HG02571 (cell line): ENCODE measurements at regions not wholly inside any gene's neighbourhood (a gene's known extent, or its start where the extent isn't known, plus 50 kb on each side); places are given as distances from the start of the nearest gene placed in this dataset.
"Not testable (repeated sequence)": the region's sequence is repeated elsewhere in the genome, so short reads cannot be mapped to it uniquely, and the experiment has no call there.

Experiments used
- ATAC-seq: cut with Tn5 transposase; IDR thresholded peaks from one replicate; pipeline ENCODE4 v1.9.1; 2021; ENCODE audit warnings: mild to moderate bottlenecking, moderate library complexity; ENCODE audit not compliant: unreplicated experiment

DNA sequence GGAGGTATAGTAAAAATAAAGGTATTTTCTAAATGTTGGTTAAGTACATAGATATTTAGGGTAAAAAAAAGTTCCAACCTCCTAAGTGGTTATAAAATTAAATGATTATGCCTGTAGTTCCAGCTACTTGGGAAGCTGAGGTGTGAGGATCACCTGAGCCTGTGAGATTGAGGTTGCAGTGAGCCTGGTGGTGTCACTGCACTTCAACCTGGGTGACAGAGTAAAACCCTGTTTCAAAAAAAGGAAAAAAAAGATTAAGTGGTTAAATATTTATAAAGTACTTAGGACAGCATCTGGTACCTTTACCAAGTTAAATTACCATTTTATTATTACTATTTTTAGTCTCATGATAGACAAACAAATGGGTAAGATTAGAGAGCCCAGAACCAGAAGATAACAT lies 1801.0 kb downstream of the C4orf33 start:
- ATAC-seq, result no peak

DNA sequence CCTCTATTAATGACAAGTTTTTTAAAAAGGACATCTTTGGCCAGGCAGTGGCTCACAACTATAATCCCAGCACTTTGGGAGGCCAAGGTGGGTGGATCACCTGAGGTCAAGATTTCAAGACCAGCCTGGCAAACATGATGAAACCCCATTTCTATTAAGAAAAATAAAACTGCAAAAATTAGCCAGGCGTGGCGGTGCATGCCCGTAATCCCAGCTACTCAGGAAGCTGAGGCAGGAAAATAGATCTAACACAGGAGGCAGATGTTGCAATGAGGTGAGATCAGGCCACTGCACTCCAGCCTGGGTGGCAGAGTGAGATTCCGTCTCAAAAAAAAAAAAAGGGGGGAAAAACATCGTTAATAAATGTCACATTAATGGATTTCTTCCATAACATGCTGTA lies 1805.4 kb downstream of the C4orf33 start:
- ATAC-seq, result no peak

DNA sequence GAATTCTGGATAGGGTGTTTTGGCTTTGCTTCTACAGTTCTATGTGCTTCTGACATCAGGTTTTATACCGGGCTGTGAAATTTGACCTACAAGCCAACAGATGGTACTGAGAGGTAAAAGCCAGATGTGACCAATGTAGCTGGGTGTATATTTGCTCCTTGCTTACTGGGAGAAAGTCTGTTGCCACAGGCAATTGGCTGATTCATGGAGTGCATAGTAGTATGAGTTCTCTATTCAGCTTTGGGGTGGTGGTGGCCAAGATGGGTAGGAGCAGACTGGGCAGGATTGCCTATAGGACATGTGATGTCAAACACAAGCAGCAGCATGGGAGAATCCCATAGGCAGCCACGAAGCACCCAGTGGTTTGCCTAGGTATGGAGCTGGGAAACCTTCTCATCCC lies 1827.0 kb downstream of the C4orf33 start:
- no peak for ATAC-seq

DNA sequence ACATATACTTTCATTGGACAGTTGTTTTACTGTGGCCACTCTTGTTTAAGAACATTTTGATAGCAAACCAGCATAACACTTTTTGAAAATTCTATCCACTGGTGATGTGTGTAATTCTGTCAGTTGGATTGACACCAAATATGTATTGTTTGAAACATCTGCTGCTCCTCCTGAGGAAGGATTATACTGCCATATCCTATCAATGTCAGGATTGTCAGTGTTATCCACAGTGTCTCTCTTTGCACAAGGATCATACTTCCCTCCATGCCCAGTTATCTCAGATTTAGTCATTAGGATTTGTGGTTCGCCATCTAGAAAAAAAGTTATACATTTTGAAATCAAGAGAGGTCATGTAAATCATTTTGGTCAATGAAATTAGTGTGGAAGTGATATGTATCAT lies 1859.6 kb downstream of the C4orf33 start:
- ATAC-seq, result no peak

DNA sequence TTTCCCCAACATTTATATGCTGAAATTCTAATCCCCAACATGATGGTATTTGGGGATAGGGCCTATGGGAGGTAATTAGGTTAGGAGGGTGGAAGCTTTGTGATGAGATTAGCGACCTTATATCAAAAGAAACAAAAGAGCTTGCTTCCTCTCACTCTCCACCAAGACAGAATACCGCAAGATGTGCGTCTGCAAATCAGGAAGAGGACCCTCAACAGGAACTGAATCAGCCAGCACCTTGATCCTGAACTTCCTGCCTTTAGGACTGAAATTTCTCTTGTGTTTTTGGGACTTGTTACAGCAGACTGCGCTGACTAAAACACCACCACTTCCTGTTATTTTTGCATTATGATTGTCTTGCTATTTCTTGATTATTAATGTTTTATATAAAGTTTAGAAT lies 1889.4 kb downstream of the C4orf33 start:
- ATAC-seq, result no peak

DNA sequence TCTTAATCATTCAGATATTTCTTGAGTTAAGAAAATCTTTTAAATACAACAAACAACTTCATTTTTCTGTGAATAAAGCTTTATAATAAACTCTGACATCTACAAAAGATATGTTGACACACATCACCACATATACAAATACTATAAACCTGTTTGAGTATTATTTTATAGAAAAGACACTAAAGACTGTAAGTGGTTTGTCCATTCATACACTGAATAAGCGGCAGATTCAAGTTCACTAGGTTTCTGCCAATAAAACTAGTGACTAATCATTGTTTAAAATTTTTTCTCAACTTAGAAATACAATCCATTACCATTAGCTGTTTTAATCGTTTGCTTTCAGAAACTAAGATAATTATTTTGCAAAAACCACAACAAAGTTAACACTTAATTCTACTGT lies 1900.0 kb downstream of the C4orf33 start:
- no peak for ATAC-seq

DNA sequence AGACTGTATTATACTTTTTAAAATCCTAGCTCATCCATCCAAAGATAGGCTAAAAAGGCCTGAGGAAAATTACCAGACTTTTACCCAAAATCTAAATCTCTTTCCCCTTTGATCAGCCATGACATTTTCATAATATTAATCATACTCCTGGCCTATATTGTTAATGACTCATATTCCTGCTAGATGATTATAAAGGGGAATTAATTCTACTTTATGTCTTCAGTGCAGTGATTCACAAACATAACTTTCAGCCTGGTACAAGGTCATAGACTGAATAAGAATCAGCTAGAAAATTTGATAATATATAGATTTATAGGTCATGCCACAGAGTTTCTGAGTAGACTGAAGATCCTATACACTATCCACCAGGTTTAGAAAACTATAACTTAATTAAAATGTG lies 1905.4 kb downstream of the C4orf33 start:
- no peak for ATAC-seq

DNA sequence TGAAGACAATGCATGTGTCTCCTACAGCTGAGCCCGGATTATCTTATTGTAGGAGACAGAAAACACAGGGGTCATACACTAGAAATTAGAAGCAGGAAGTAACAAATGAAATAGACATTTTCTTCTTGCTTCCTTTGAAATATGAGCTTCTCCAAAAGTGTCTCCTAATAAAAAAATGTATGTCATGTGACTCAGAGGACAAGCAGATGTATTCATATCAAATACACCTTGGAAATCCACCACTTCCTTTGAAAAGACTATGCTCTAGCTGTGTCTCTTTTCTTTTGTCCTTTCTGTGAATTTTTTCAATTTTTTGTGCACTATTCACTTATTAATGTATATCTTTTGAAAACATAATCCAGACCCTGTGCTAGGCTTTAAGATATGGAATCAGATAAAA lies 1906.2 kb downstream of the C4orf33 start:
- no peak for ATAC-seq

DNA sequence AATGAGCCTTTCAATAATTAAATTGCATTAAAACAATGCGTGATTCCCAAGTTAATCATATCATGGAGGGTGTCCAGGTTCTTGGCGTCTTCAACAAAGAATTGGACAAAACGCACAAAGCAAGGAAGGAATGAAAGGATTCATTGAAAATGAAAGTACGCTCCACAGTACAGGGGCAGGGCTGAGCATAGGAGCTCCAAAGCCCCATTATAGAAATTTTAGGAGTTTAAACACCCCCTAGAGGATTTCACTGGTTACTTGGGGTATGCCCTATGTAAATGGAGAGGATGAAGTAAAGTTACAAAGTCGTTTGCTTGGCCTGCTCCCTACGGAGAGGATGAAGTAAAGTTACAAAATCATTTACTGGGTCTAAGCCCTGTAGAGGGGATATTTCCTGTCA lies 1910.4 kb downstream of the C4orf33 start:
- no peak for ATAC-seq

DNA sequence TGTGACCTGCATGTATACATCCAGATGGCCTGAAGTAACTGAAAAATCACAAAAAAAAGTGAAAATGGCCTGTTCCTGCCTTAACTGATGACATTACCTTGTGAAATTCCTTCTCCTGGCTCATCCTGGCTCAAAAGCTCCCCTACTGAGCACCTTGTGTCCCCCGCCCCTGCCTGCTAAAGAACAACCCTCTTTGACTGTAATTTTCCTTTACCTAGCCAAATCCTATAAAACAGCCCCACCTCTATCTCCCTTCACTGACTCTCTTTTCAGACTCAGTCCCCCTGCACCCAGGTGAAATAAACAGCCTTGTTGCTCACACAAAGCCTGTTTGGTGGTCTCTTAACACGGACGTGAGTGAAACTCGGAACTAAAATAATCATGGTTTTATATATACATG lies 1916.0 kb downstream of the C4orf33 start:
- not testable (repeated sequence) for ATAC-seq

DNA sequence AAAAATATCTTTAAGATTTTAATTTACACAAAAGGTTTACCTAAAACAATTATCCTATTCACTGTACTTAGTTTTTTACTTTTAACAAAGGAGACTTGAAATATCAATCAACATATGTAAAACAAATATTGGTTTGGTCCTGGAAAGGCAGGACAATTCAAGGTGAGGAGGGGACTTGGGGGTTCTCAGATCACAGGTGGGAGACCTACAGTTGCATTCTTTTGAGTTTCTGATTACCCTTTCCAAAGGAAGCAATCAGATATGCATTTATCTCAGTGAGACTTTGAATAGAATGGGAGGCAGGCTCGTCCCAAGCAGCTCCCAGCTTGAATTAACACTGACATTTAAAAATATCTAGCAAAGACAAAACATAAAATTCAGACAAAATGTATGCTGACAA lies 1917.3 kb downstream of the C4orf33 start:
- ATAC-seq, result no peak

DNA sequence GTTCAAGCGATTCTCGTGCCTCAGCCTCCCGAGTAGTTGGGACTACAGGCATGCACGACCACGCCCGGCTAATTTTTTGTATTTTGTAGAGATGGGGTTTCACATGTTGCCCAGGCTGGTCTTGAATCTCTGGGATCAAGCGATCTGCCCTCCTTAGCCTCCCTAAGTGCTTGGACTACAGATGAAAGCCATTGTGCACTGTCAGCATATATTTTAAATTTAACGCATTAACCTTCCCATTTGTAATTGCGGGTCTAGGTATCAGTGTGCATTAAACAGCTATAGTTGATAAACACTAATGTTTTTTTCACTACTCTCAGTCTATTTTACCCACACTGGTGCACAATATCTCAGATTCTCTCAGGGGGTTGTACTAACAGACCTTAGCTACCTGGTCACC lies 1930.8 kb downstream of the C4orf33 start:
- no peak for ATAC-seq

DNA sequence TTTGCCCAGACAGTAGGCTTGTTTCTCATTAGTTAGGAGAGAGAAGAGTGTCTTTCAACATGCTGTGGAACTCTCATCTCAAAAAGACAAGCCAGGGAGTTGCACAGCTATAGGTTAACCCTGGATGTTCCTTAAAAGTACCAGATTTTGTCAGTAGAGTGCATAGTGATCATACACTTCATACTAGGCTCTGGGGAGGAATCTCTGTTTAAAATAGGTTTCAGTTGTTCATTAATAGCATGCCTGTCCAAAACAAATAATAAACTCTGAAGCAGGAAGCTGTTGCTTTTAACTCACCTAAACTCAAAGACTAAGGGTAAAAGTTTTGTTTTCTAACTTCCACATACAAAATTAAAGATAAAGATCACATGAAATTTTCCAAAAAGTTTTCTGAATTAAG lies 1948.4 kb downstream of the C4orf33 start:
- no peak for ATAC-seq

DNA sequence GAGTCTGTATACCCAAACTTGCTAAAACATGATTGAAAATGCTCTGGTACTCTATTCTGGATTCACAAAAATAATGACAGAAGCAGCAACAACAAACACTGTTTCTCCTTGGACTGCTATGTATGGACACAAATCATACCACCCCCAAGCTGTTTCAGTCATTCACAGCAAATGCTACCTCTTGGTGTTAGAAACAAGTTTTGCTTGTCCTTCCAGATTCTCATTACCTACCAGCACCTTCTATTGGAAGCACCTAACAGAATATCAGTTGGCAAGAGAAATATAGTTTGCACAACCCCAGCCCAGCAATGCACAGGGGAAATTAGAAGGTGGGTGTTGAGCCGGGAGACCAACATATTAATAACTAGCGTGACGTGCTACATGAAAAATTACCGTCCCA lies 1950.9 kb downstream of the C4orf33 start:
- ATAC-seq, result no peak

DNA sequence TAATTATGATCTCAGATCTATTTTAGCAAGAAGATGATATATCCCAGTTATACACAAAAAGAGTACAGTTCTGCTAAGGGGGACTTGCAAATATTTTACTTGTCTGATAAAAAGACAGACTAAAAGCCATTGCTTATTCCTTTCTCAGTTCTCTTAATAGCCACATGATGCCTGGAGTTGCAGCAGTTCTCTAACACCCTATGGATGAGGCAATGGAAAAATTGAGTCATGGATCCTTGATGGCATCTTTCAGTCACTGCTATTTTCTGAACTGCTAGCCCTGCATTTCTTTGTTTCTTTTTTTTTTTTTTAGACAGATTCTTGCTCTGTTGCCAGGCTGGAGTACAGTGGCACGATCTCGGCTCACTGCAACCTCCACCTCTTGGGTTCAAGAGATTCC lies 1956.7 kb downstream of the C4orf33 start:
- ATAC-seq, result no peak

DNA sequence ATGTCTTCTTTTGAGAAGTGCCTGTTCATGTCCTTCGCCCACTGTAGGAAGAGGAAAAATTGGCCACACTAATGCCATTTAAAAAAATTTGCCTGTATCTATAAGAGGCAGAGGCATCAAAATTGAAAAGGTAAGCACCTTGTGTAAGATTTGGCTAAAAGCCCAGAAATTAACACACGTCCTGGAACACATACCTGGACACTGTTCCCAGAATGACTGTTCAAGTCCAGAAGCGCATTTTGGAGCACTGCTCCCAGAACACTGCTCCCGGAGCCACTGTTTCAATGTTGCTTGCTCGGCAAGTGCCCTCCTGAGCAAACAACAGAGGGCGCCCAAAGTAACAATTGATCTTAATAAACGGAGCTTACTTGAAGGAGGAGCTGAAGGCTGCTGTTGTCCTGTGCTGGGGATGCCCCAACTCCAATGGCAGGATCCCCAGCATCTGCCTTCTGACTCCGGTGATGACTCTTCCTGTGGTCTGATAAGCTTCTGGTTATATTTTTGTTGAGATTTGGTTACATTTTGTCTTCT lies 1958.6 kb downstream of the C4orf33 start:
- no peak for ATAC-seq

DNA sequence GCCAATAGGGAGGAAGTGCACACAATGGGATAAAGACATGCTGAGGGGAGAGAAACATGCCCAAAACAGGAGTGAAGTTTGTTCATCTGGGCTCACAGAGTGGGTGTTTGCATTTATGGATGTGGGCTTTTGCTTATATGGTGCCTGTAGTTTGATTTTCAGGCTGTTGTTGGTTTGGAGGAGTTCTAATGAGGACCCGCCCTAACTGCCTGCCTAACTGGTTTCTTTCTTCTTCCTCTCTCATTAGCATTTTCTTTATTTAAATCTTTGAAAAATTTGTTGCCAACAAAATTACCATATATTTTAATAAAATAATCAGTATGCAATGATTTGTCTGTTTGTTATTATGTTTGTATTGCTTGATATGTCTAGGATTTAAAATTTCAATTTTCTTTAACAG lies 1965.8 kb downstream of the C4orf33 start:
- no peak for ATAC-seq

DNA sequence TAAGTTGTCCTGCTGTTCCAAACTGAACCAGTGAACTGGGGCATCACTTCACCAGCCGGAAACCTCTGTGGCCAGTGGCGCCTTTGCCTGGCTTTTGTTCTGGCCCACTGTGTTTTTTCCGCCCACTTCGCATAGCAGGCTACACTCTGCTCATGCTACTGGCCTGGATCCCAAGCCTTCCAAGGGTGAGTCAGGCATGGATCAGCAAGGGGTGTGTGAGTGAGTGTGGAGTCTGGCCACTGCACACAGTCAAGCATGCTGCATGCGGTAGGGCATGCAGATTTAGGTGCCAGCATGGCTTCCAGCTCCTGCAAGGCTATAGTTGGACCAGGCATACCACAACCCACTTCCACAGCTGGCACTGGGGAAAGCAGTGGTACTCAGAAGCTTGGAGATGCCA lies 1967.9 kb downstream of the C4orf33 start:
- no peak for ATAC-seq

DNA sequence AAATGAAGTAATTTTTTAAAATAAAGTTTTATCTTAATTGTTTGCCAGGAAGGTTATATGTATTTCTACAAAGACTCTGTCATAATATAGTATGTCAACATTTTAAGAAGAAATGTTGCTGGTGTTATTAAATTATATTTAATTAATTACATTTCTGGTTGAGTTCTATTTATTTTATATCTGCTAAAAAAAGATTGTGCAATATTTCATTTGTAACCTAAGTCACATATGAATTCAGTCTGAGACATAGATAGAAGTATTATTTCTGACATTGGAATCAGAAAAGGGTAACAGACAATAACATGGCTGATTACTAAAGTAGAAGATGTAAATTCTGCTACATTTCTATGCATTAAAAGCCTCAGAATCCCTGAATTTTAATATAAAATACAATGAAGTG lies 1985.1 kb downstream of the C4orf33 start:
- ATAC-seq, result no peak

DNA sequence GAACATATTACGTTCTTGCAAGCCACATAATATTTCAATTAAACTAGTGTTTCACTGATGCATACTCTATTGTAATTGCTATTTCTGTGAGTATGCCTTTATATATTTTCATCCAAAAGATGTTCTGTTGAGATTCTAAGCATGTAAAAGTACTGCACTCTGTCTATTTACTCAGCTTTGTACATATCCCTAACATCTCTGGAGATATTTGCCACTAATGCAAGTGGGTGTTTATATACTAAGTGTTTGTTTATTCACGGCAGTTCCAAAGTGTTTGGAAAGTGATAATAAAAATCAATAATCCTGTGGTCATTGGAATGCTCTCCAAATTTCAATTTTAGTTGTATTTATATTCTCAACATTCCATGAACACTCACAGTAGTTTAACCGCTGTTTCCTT lies 1989.0 kb downstream of the C4orf33 start:
- ATAC-seq, result no peak

DNA sequence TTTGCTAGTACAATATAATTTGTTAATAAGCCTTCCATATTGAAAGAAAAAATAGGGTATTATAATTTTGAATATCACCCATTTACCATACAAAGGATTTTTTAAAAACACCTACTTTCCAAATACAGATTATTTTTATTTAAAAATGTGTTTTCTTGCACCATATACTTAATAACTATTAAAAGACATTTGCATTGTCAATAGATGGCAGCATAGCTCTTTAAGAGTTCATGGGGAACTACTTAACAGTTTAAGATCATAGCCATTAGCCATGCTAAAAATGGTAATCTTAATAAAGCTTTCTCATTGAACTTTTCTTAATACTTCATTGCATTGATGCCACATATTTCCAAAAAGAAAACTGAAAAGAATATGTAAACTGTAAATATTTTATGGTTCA lies 1995.9 kb downstream of the C4orf33 start:
- no peak for ATAC-seq

DNA sequence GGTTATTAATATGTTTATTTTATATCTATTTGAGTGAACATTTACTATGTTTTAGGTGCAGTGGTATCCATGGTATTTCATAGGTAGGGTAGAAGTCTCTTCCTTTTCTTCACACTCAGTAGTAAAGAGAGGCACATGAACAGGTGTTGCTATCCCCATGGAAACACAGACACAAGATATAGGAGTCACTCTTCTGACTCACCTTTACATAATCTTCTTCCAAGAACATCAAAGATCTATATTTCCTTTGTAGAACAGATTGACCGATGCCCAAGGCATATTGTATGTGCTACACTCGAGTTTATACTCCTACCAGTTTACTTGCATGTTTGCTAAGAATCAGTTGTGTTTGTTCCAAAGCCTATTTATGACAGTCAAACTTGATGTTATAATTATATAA lies 1997.4 kb downstream of the C4orf33 start:
- no peak for ATAC-seq

DNA sequence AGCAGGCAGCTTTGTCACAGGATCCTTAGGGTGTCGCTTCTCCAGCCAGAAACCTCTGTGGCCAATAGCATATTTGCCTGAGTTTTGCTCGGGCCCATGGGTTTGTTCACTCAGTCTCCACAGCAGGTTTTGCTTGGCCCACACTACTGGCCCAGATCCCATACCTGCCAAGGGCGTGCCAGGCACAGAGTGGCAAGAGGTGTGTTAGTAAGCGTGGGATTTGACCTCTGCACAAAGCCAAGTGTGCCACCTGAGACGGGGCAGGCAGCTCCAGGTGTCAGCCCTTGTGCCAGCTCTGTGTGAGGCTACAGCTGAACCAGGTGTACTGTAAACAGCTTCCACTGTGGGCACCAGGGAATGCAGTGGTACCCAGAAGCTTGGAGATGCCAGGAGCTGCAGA lies 2003.0 kb downstream of the C4orf33 start:
- no peak for ATAC-seq

DNA sequence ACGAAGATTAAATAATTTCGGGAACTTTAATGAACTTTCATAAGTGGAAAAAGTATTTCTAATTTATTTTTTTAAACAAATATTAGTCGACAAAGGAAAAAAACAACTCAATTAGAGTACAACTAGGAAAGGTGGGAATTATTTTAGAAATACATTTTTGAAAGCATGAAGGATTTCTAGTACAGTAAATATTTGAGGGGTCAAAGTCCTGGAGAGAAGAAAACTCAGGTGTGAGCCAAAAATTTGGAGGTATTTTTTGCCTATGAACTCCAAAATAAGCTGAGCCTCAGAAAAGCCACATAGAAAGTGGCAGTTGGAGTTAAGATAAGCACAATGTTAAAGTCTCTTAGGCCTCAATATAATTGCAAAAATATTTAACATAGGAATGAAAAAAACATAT lies 2017.3 kb downstream of the C4orf33 start:
- no peak for ATAC-seq
